Transverse colon (tissue), 4 donors: ENCODE measurements at regions not wholly inside any gene's neighbourhood (a gene's known extent, or its start where the extent isn't known, plus 50 kb on each side); places are given as distances from the start of the nearest gene placed in this dataset.

Experiments
- DNase-seq: peaks from one replicate; pipeline ENCODE4 v3.0.0-alpha.2; 2019
- H3K27ac ChIP-seq, 4 donors: fragments of 200-600 bp; sonication (generic); 2 replicates each; pipeline ENCODE4 v1.5.1; 2016 to 2018; ENCODE audit warnings: inconsistent platforms in 4 of 4
- H3K27me3 ChIP-seq: fragments of 200-600 bp; sonication (generic); 2 replicates; pipeline ENCODE4 v1.5.1; 2017; ENCODE audit warnings: inconsistent platforms
- H3K36me3 ChIP-seq, 4 donors: fragments of 200-600 bp; sonication (generic); 2 replicates each; pipeline ENCODE4 v1.5.1; 2017 to 2019; ENCODE audit warnings: inconsistent platforms in 4 of 4
- H3K4me1 ChIP-seq, 4 donors: fragments of 200-600 bp; sonication (generic); 2 replicates each; pipeline ENCODE4 v1.5.1; 2017 to 2020; ENCODE audit warnings: inconsistent platforms in 4 of 4
- H3K4me3 ChIP-seq, 4 donors: fragments of 200-600 bp; sonication (generic); 1 replicate in 1 of 4; 2 replicates in 3 of 4; pipeline versions ENCODE4 v1.5.1 to v1.6.1; 2017 to 2019; ENCODE audit warnings: inconsistent platforms in 4 of 4
- H3K9me3 ChIP-seq, 2 donors: fragments of 200-600 bp; sonication (generic); 2 replicates each; pipeline ENCODE4 v1.5.1; 2017 to 2019; ENCODE audit warnings: inconsistent platforms in 2 of 2
- EP300 ChIP-seq: sonication (generic); formaldehyde crosslinking; IDR thresholded peaks from one replicate; pipeline ENCODE4 v1.6.1; 2017; ENCODE audit warnings: antibody characterized with exemption, low read depth
- POLR2A ChIP-seq: fragments of 450-650 bp; IDR thresholded peaks from one replicate; pipeline ENCODE4 v1.6.1; 2016; ENCODE audit warnings: antibody characterized with exemption, mild to moderate bottlenecking, moderate library complexity
- POLR2AphosphoS5 ChIP-seq, 3 donors: sonication (generic); formaldehyde crosslinking; IDR thresholded peaks; one replicate each; pipeline ENCODE4 v1.6.1; 2016; ENCODE audit warnings: antibody characterized with exemption in 3 of 3
- WGBS, 2 donors: methylation state at CpG; one replicate each; pipeline ENCODE4 v1.1.5; 2018; ENCODE audit warnings: low coverage in 1 of 2; 5-methylcytosine and 5-hydroxymethylcytosine counted together
- in situ Hi-C, 4 donors: fragments of 200-750 bp; cut with MboI; loops; one replicate each; pipeline versions ENCODE4 v1.15.0 to v1.15.1; 2017; ENCODE audit warnings: low sequenced_read_pairs in 3 of 4, low pct_ligation_motif_present in 1 of 4, low pct_unique_long_range_greater_than_20kb in 1 of 4
- intact Hi-C: fragments of 100-400 bp; cut with DNase I; formaldehyde crosslinking; loops from one replicate; pipeline ENCODE4 v1.15.1; 2023; ENCODE audit warnings: low total_unique reads
- TF ChIP-seq, protein P1 (sequence below), 5 experiments: fragments of 200-600 bp in 3 of 5; fragments of 450-650 bp in 2 of 5; sonication (generic) in 3 of 5; IDR thresholded peaks; 1 replicate in 2 of 5; 2 replicates in 3 of 5; pipeline ENCODE4 v1.5.1; 2016 to 2017; ENCODE audit warnings: antibody characterized with exemption in 5 of 5, inconsistent platforms in 3 of 5, mild to moderate bottlenecking in 2 of 5, moderate library complexity in 1 of 5

DNA sequence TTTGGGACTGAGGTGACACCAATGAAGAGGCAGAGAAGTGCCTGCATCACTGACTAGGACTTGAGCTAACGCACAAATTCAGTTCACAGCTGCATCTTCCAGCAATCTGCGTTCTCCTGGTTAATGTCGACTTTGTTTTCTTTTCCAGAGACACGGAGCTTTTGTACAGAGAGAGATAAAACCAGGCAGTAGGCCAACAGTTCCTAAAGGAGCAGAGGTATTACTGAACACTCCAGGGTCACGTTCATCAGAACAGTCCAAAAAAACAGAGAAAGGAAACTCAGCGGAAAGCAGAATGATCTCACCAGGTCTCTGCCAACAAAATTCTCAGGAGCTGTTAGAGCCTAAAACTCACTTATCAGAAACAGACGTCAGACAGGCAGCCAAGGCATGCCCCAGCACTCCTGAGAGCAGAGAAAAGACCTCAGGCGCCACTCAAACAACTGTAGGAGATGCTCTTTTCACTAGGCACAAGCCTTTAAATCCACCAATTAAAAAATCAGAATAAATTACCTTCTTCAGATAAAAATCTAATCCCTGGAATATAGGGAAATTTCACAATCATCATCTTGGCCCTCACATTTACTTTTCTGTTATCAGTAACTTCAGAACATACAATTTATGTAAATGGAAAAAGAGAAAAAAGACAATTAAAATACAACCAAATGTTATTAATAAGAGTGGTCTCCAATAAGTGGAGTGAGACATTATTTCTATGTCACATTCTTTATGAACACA is 95.9 kb upstream of the SPTBN1 start:
- Histone ChIP-seq H3K9me3 (peaks cover 0 to under 1% of the 10 kb centered on the region in 2 donors), H3K27ac (peak overlapping the region in 3 of 4 donors; percentile 6 to 68 (median 67)), H3K4me3 (no peak overlapping the region), H3K4me1 (no peaks in the 10 kb centered on the region), H3K36me3 (no peaks in the 10 kb centered on the region), H3K27me3 (no peaks in the 10 kb centered on the region)
- 14 to 31% methylated on average over 8 of the region's 8 CpGs for WGBS, 2 donors
- DNase-seq = no peak
- intact Hi-C loops = no loop called here
- TF ChIP-seq POLR2AphosphoS5 (IDR thresholded peaks at IDR 0.05) (peak in 1 of 3 donors; percentile 43), POLR2A (no peak), EP300 (no peak)
- TF ChIP-seq, protein P1, sequence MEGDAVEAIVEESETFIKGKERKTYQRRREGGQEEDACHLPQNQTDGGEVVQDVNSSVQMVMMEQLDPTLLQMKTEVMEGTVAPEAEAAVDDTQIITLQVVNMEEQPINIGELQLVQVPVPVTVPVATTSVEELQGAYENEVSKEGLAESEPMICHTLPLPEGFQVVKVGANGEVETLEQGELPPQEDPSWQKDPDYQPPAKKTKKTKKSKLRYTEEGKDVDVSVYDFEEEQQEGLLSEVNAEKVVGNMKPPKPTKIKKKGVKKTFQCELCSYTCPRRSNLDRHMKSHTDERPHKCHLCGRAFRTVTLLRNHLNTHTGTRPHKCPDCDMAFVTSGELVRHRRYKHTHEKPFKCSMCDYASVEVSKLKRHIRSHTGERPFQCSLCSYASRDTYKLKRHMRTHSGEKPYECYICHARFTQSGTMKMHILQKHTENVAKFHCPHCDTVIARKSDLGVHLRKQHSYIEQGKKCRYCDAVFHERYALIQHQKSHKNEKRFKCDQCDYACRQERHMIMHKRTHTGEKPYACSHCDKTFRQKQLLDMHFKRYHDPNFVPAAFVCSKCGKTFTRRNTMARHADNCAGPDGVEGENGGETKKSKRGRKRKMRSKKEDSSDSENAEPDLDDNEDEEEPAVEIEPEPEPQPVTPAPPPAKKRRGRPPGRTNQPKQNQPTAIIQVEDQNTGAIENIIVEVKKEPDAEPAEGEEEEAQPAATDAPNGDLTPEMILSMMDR (IDR thresholded peaks at IDR 0.05) = no peak
- in situ Hi-C loops = no loop called here

- Histone ChIP-seq H3K9me3 (peaks cover 6 to 16% of the 10 kb centered on the region in 2 donors), H3K36me3 (no peaks in the 10 kb centered on the region), H3K27ac (no peak overlapping the region), H3K4me1 (no peaks in the 10 kb centered on the region), H3K4me3 (no peak overlapping the region), H3K27me3 (no peaks in the 10 kb centered on the region)
- in situ Hi-C loops = no loop called here
- 89 to 98% methylated on average over 3 of the region's 3 CpGs for WGBS, 2 donors
- TF ChIP-seq EP300 (no peak), POLR2AphosphoS5 (IDR thresholded peaks at IDR 0.05) (no peak), POLR2A (no peak)
- TF ChIP-seq, protein P1 (IDR thresholded peaks at IDR 0.05) = no peak
- intact Hi-C loops = no loop called here
- no peak for DNase-seq
These were observed 91.7 kb upstream of the SPTBN1 start for GRCh38 chr2:54364409-54364808.

DNA sequence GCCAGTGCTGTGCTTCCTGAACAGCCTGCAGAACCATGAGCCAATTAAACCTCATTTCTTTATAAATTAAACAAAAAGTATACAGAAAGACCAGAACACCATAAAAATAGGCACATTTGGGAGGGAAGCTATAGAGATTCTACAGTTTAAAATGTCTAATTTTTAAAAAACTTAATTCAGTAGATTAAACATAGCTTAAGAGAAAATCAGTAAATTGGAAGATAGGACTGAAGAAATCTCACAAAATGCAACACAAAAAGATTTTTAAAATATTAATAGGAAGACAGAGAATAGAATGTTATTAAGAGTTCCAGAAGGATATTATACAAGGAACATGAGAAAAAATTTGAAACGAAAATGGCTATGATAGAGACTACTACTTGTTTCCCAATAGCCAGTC is 90.5 kb upstream of the SPTBN1 start:
- no peak overlapping the region for H3K27ac ChIP-seq
- peaks cover 6 to 16% of the 10 kb centered on the region in 2 donors for H3K9me3 ChIP-seq
- no peak for DNase-seq
- TF ChIP-seq POLR2A = no peak
- TF ChIP-seq POLR2AphosphoS5 (IDR thresholded peaks at IDR 0.05) = no peak
- TF ChIP-seq, protein P1 (IDR thresholded peaks at IDR 0.05) = no peak
- TF ChIP-seq EP300 = no peak
- no peaks in the 10 kb centered on the region for H3K36me3 ChIP-seq
- H3K4me1 ChIP-seq = peaks cover 0 to 3% (median 0%) of the 10 kb centered on the region in 4 donors
- in situ Hi-C loops (no loop called here), intact Hi-C loops (no loop called here)
- no peaks in the 10 kb centered on the region for H3K27me3 ChIP-seq
- 89 to 100% methylated on average over 1 of the region's 1 CpG for WGBS, 2 donors
- H3K4me3 ChIP-seq = no peak overlapping the region

GRCh38 chr2:54366487-54367280 is 89.4 kb upstream of the SPTBN1 start:
- peaks cover 6 to 16% of the 10 kb centered on the region in 2 donors for H3K9me3 ChIP-seq
- peaks cover 0 to 8% (median 0%) of the 10 kb centered on the region in 4 donors for H3K4me1 ChIP-seq
- no peaks in the 10 kb centered on the region for H3K36me3 ChIP-seq
- intact Hi-C loops = no loop called here
- H3K4me3 ChIP-seq = no peak overlapping the region
- DNase-seq = no peak
- H3K27me3 ChIP-seq = no peaks in the 10 kb centered on the region
- no peak overlapping the region for H3K27ac ChIP-seq
- in situ Hi-C loops = no loop called here
- TF ChIP-seq EP300 (no peak), POLR2AphosphoS5 (IDR thresholded peaks at IDR 0.05) (no peak), POLR2A (no peak)
- TF ChIP-seq, protein P1 (IDR thresholded peaks at IDR 0.05) = no peak
- 75 to 77% methylated on average over 3 of the region's 3 CpGs for WGBS, 2 donors
